ENCODE measurements at regions not wholly inside any gene's neighbourhood (a gene's known extent, or its start where the extent isn't known, plus 50 kb on each side); places are given as distances from the start of the nearest gene placed in this dataset.

DNA sequence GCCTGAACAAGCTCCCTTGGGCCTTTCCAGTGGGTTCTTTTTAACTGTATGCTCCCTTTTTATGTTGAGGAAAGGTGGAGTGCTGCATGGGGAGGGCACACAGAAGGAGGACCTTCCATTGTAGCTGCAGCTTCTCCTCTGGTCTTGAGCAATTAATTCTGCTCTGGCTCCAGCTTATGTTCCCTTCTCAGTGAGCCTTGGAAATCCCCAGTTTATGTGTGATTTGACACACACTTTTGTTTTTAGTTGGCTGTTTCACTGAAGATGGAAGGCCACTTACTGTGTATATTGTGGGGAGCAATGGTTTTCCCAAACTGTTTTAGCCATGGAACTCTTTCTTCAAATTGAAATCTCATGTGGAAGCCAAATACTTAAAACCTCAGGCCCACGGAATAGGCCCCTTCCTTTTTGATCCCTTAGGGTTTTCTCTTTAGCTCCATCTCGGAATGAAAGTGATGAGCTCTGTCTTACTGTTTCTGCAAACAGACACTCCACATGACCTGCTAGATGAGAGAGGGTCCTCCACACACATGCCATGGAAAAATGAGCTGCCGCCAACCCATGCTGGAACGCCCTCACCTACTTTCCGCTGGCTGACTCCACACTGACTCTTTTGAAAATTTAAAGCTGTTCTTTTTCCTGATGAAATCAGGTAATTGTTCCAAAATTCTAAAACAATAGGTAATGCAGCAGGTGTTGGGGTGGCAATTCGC, 280.9 kb upstream of the SIX2 start:
- Mint-ChIP-seq H3K36me3 (no peaks in the 10 kb centered on the region), H3K4me1 (peaks cover 0 to 7% (median 0%) of the 10 kb centered on the region in 7 donors), H3K27ac (no peak overlapping the region), H3K27me3 (peaks cover 10 to 32% (median 24%) of the 10 kb centered on the region in 5 donors), H3K9me3 (peaks cover 0 to 4% (median 0%) of the 10 kb centered on the region in 11 donors), H3K4me3 (no peak overlapping the region)
- DNase-seq (no peak), ATAC-seq (no peak)
- Histone ChIP-seq H3K4me1 (ENCODE audit: control insufficient read depth in 2 of 2, insufficient read depth in 2 of 2, low read length in 2 of 2) (no peaks in the 10 kb centered on the region), H3K4me3 (ENCODE audit: low read length) (no peak overlapping the region), H3K27ac (ENCODE audit: low read depth, low read length) (no peak overlapping the region), H3K36me3 (ENCODE audit: control insufficient read depth in 2 of 3, insufficient read depth in 3 of 3, low read length in 3 of 3) (no peaks in the 10 kb centered on the region), H3K9me3 (ENCODE audit: control insufficient read depth in 2 of 3, low read length in 3 of 3) (no peaks in the 10 kb centered on the region), H3K27me3 (ENCODE audit: control insufficient read depth in 2 of 2, insufficient read depth in 2 of 2, low read length in 2 of 2) (no peaks in the 10 kb centered on the region)
- intact Hi-C loops (cut with micrococcal nuclease), result no loop called here
- CTCF ChIA-PET, result no interaction called here
- POLR2A ChIA-PET, result no interaction called here

DNA sequence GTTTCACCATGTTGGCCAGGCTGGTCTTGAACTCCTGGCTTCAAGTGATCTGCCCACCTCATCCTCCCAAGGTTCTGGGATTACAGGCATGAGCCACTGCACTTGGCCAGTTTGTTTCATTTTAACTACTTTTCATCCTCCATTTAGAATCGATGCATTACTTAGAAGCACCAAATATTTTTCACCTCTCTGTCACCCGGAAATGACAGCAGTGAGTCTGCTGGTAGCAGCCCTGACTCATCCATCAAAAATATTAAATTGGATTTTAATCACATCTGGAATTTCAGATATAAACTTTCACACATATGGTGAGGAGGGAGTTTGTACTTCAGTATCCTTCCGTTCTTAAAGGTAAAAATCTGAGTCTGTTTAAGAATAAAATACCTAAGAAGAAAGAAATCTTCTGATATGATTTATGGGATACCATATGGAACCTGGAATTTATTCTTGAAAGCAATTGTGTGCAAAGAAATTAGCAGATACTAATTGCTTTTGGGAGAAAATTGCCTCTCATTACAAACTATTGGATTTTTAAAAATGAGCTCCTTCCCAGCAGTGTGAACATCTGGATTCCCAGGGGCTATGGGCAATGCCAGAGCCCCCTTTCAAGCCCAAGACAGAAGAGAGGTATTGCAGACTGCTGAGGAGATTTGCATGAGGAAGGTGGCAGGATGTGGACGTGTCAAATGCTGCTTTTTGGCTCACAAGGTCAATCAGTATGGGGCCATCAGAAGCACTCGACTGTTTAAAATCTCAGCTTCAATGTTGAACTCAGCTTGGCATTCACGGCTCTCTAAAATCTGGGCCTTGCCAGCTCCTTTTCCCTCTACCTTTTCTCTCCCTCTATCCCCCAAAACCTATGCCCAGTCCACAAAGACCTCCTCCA, 279.5 kb upstream of the SIX2 start:
- no peaks in the 10 kb centered on the region for H3K4me1 ChIP-seq (ENCODE audit: control insufficient read depth in 2 of 2, insufficient read depth in 2 of 2, low read length in 2 of 2)
- no peaks in the 10 kb centered on the region for H3K9me3 ChIP-seq (ENCODE audit: control insufficient read depth in 2 of 3, low read length in 3 of 3)
- H3K4me1 Mint-ChIP-seq, result peaks cover 0 to 7% (median 0%) of the 10 kb centered on the region in 7 donors
- no peak overlapping the region for H3K27ac ChIP-seq (ENCODE audit: low read depth, low read length)
- ATAC-seq (no peak), DNase-seq (no peak)
- POLR2A ChIA-PET, result no interaction called here
- H3K27me3 Mint-ChIP-seq, result peaks cover 9 to 31% (median 22%) of the 10 kb centered on the region in 5 donors
- no peak overlapping the region for H3K4me3 Mint-ChIP-seq
- intact Hi-C loops (cut with micrococcal nuclease), result no loop called here
- CTCF ChIA-PET, result no interaction called here
- H3K36me3 Mint-ChIP-seq, result no peaks in the 10 kb centered on the region
- H3K4me3 ChIP-seq (ENCODE audit: low read length), result no peak overlapping the region
- H3K27me3 ChIP-seq (ENCODE audit: control insufficient read depth in 2 of 2, insufficient read depth in 2 of 2, low read length in 2 of 2), result no peaks in the 10 kb centered on the region
- H3K9me3 Mint-ChIP-seq, result peaks cover 0 to 6% (median 0%) of the 10 kb centered on the region in 11 donors
- H3K27ac Mint-ChIP-seq, result no peak overlapping the region
- H3K36me3 ChIP-seq (ENCODE audit: control insufficient read depth in 2 of 3, insufficient read depth in 3 of 3, low read length in 3 of 3), result no peaks in the 10 kb centered on the region

DNA sequence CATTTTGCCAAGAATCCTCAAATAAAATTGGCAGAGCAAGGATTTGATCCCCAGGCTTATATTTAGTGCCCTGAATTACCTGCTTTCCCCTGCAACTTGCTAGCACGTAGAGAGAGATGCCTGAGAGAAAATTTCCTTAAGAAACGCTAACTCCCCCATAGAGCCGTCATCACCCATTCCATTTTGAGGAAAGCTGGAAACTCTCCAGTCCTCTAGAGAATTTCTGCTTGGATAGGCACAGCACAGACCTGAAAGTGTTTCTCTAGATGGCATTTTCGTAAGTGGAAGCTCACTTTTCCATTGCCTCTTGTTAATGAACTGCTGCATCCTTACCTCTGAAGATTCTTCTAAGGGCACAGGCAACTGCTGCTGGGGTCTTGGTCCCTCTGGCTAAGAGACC, 277.8 kb upstream of the SIX2 start:
- Mint-ChIP-seq H3K27ac (no peak overlapping the region), H3K36me3 (no peaks in the 10 kb centered on the region), H3K9me3 (peaks cover 0 to 6% (median 0%) of the 10 kb centered on the region in 11 donors), H3K4me3 (no peak overlapping the region), H3K4me1 (peaks cover 0 to 7% (median 0%) of the 10 kb centered on the region in 7 donors), H3K27me3 (peaks cover 5 to 31% (median 15%) of the 10 kb centered on the region in 5 donors)
- intact Hi-C loops (cut with micrococcal nuclease), result no loop called here
- CTCF ChIA-PET, result no interaction called here
- DNase-seq (no peak), ATAC-seq (no peak)
- no peaks in the 10 kb centered on the region for H3K27me3 ChIP-seq (ENCODE audit: control insufficient read depth in 2 of 2, insufficient read depth in 2 of 2, low read length in 2 of 2)
- H3K36me3 ChIP-seq (ENCODE audit: control insufficient read depth in 2 of 3, insufficient read depth in 3 of 3, low read length in 3 of 3), result no peaks in the 10 kb centered on the region
- H3K27ac ChIP-seq (ENCODE audit: low read depth, low read length), result no peak overlapping the region
- POLR2A ChIA-PET, result no interaction called here
- no peak overlapping the region for H3K4me3 ChIP-seq (ENCODE audit: low read length)
- H3K4me1 ChIP-seq (ENCODE audit: control insufficient read depth in 2 of 2, insufficient read depth in 2 of 2, low read length in 2 of 2), result no peaks in the 10 kb centered on the region
- no peaks in the 10 kb centered on the region for H3K9me3 ChIP-seq (ENCODE audit: control insufficient read depth in 2 of 3, low read length in 3 of 3)

DNA sequence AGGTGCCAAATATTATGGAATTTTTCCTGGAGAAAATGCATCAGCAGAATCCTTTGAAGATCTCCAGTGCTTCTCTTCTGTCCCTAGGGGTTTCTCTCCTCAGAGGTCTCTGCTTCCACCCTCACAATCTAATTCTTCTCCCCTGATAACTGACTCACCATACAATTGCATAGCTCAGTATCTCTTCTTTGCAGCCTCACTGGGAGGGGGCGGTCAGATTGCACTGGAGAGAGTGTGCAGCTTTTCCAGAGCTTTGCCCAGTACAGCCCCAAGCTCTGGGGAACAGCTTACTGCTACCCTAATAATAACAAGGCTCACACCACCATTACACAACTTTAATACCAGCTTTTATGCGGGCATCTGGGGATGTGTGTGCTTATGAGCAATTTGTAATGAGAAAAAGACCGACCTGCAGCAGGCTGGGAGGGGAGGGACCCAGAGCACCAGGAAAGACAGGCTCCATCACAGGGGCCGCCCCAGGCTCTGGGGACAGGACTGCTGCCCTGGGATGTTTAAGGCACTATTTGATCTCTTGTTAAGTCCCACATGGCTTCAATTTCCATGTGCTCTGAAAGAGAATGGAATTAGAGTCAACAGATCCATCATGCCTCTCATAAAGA, 276.6 kb upstream of the SIX2 start:
- intact Hi-C loops (cut with micrococcal nuclease), result no loop called here
- Histone ChIP-seq H3K36me3 (ENCODE audit: control insufficient read depth in 2 of 3, insufficient read depth in 3 of 3, low read length in 3 of 3) (no peaks in the 10 kb centered on the region), H3K4me3 (ENCODE audit: low read length) (no peak overlapping the region), H3K9me3 (ENCODE audit: control insufficient read depth in 2 of 3, low read length in 3 of 3) (no peaks in the 10 kb centered on the region), H3K4me1 (ENCODE audit: control insufficient read depth in 2 of 2, insufficient read depth in 2 of 2, low read length in 2 of 2) (no peaks in the 10 kb centered on the region), H3K27ac (ENCODE audit: low read depth, low read length) (no peak overlapping the region), H3K27me3 (ENCODE audit: control insufficient read depth in 2 of 2, insufficient read depth in 2 of 2, low read length in 2 of 2) (no peaks in the 10 kb centered on the region)
- DNase-seq (no peak), ATAC-seq (no peak)
- Mint-ChIP-seq H3K9me3 (peaks cover 0 to 6% (median 0%) of the 10 kb centered on the region in 11 donors), H3K27me3 (peaks cover 5 to 31% (median 15%) of the 10 kb centered on the region in 5 donors), H3K4me3 (no peak overlapping the region), H3K4me1 (peaks cover 0 to 7% (median 0%) of the 10 kb centered on the region in 7 donors), H3K27ac (no peak overlapping the region), H3K36me3 (no peaks in the 10 kb centered on the region)
- ChIA-PET CTCF (no interaction called here), POLR2A (no interaction called here)

DNA sequence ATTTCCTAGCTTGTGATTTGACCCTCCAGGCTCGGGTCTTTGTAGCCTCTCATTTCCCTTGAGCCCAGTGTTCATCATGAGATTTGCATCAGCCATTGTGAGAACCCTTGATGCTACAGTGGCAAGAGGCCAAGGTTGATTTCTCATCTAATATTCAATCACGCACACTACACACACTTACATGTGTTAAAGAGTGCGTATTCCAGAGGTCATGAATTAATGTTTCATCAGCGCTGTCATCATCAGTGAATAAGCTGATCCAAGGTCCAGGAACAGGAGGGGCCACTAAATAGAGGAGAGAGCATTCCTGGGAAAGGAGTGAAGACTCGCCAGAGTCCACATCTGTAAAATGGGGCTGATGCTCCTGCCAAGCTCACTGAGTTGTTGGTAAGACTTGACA, 276.1 kb upstream of the SIX2 start:
- intact Hi-C loops (cut with micrococcal nuclease), result no loop called here
- Mint-ChIP-seq H3K27ac (no peak overlapping the region), H3K4me1 (peaks cover 0 to 5% (median 0%) of the 10 kb centered on the region in 7 donors), H3K9me3 (peaks cover 0 to 6% (median 0%) of the 10 kb centered on the region in 11 donors), H3K4me3 (no peak overlapping the region), H3K27me3 (peaks cover 5 to 31% (median 15%) of the 10 kb centered on the region in 5 donors), H3K36me3 (no peaks in the 10 kb centered on the region)
- ATAC-seq, result no peak
- Histone ChIP-seq H3K27me3 (ENCODE audit: control insufficient read depth in 2 of 2, insufficient read depth in 2 of 2, low read length in 2 of 2) (no peaks in the 10 kb centered on the region), H3K36me3 (ENCODE audit: control insufficient read depth in 2 of 3, insufficient read depth in 3 of 3, low read length in 3 of 3) (no peaks in the 10 kb centered on the region), H3K4me3 (ENCODE audit: low read length) (no peak overlapping the region), H3K4me1 (ENCODE audit: control insufficient read depth in 2 of 2, insufficient read depth in 2 of 2, low read length in 2 of 2) (no peaks in the 10 kb centered on the region), H3K27ac (ENCODE audit: low read depth, low read length) (no peak overlapping the region), H3K9me3 (ENCODE audit: control insufficient read depth in 2 of 3, low read length in 3 of 3) (no peaks in the 10 kb centered on the region)
- CTCF ChIA-PET, result no interaction called here
- DNase-seq, result no peak
- POLR2A ChIA-PET, result no interaction called here

DNA sequence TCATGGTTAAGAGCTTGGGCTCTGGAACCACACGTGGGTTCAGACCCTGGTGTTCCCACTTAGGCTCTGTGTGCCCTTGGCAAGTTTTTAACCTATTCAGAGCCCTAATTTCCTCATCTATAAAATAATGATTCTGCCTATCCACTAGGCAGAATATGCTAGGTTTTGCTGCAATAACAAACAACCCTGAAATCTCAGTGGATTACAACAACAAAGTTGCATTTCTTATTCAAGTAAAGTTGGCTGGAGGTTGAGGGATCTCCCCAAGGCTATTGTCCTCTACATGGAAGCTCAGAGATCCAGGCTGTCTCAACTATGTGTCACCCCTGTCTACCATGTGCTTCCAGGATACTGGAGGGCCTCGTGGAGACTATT, 275.4 kb upstream of the SIX2 start:
- intact Hi-C loops (cut with micrococcal nuclease), result no loop called here
- CTCF ChIA-PET, result no interaction called here

More for the DNA sequence above, 275.4 kb upstream of the SIX2 start:
- Histone ChIP-seq H3K4me3 (ENCODE audit: low read length) (no peak overlapping the region), H3K27ac (ENCODE audit: low read depth, low read length) (no peak overlapping the region), H3K9me3 (ENCODE audit: control insufficient read depth in 2 of 3, low read length in 3 of 3) (no peaks in the 10 kb centered on the region), H3K27me3 (ENCODE audit: control insufficient read depth in 2 of 2, insufficient read depth in 2 of 2, low read length in 2 of 2) (no peaks in the 10 kb centered on the region), H3K4me1 (ENCODE audit: control insufficient read depth in 2 of 2, insufficient read depth in 2 of 2, low read length in 2 of 2) (no peaks in the 10 kb centered on the region), H3K36me3 (ENCODE audit: control insufficient read depth in 2 of 3, insufficient read depth in 3 of 3, low read length in 3 of 3) (no peaks in the 10 kb centered on the region)
- Mint-ChIP-seq H3K4me3 (no peak overlapping the region), H3K36me3 (no peaks in the 10 kb centered on the region), H3K27ac (no peak overlapping the region), H3K4me1 (peaks cover 0 to 2% (median 0%) of the 10 kb centered on the region in 7 donors), H3K27me3 (peaks cover 7 to 30% (median 15%) of the 10 kb centered on the region in 5 donors), H3K9me3 (peaks cover 0 to 6% (median 0%) of the 10 kb centered on the region in 11 donors)
- DNase-seq (no peak), ATAC-seq (no peak)
- POLR2A ChIA-PET, result no interaction called here
